HPDE6-E6E7 (cell line): ENCODE measurements at regions not wholly inside any gene's neighbourhood (a gene's known extent, or its start where the extent isn't known, plus 50 kb on each side); places are given as distances from the start of the nearest gene placed in this dataset.
A peak's percentile ranks its signal among the peaks of the same experiment; 100 is the strongest.

Source experiments
- DNase-seq: peaks from one replicate; pipeline ENCODE4 v3.0.0; 2011; ENCODE audit warnings: missing footprints; ENCODE audit errors: extremely low spot score

GRCh38 chr11:79683930-79684329, 243.1 kb upstream of the TENM4 start:
- DNase-seq = no peak

- no peak for DNase-seq
Observed at GRCh38 chr11:79678780-79679452, 238.1 kb upstream of the TENM4 start.

- no peak for DNase-seq
Observed at GRCh38 chr11:79676396-79676795, 235.6 kb upstream of the TENM4 start.

- no peak for DNase-seq
Observed at GRCh38 chr11:79675081-79675480, 234.3 kb upstream of the TENM4 start.

- DNase-seq = no peak
Observed at GRCh38 chr11:79672786-79673185, 232.0 kb upstream of the TENM4 start.

- no peak for DNase-seq
Observed at GRCh38 chr11:79671401-79671800, 230.6 kb upstream of the TENM4 start.

- DNase-seq = no peak
Observed at GRCh38 chr11:79670882-79671281, 230.1 kb upstream of the TENM4 start.

GRCh38 chr11:79668575-79668974, 227.7 kb upstream of the TENM4 start:
- DNase-seq = no peak

GRCh38 chr11:79667380-79667779, 226.6 kb upstream of the TENM4 start:
- DNase-seq = peak; percentile 19

GRCh38 chr11:79663017-79663416, 222.2 kb upstream of the TENM4 start:
- DNase-seq = no peak

GRCh38 chr11:79661373-79661772, 220.5 kb upstream of the TENM4 start:
- DNase-seq = no peak

- DNase-seq = no peak
Observed at GRCh38 chr11:79648766-79649520, 208.1 kb upstream of the TENM4 start.

- DNase-seq = no peak
Observed at GRCh38 chr11:79637219-79637618, 196.4 kb upstream of the TENM4 start.

GRCh38 chr11:79634905-79635304, 194.1 kb upstream of the TENM4 start:
- DNase-seq = no peak

GRCh38 chr11:79627281-79627680, 186.5 kb upstream of the TENM4 start:
- DNase-seq = no peak

- DNase-seq = peak; percentile 14
Observed at GRCh38 chr11:79626135-79627075, 185.6 kb upstream of the TENM4 start.

GRCh38 chr11:79623375-79623774, 182.5 kb upstream of the TENM4 start:
- DNase-seq = no peak

GRCh38 chr11:79617561-79617960, 176.7 kb upstream of the TENM4 start:
- no peak for DNase-seq

- DNase-seq = no peak
Observed at GRCh38 chr11:79616392-79616851, 175.6 kb upstream of the TENM4 start.

GRCh38 chr11:79615425-79615824, 174.6 kb upstream of the TENM4 start:
- DNase-seq = no peak

- DNase-seq = no peak
Observed at GRCh38 chr11:79610678-79611077, 169.8 kb upstream of the TENM4 start.

GRCh38 chr11:79610139-79610538, 169.3 kb upstream of the TENM4 start:
- DNase-seq = no peak
